Body of pancreas (tissue), 4 donors: ENCODE measurements at regions not wholly inside any gene's neighbourhood (a gene's known extent, or its start where the extent isn't known, plus 50 kb on each side); places are given as distances from the start of the nearest gene placed in this dataset.

Experiments
- POLR2A ChIP-seq, 3 donors: fragments of 450-650 bp; IDR thresholded peaks; one replicate each; pipeline ENCODE4 v1.6.1; 2016; ENCODE audit warnings: antibody characterized with exemption in 3 of 3, mild to moderate bottlenecking in 2 of 3
- TF ChIP-seq, protein P1 (sequence below), 7 experiments: fragments of 450-650 bp in 4 of 7; fragments of 200-600 bp in 3 of 7; sonication (generic) in 3 of 7; IDR thresholded peaks; one replicate each; pipeline ENCODE4 v1.5.1; 2016 to 2019; ENCODE audit warnings: antibody characterized with exemption in 7 of 7

DNA sequence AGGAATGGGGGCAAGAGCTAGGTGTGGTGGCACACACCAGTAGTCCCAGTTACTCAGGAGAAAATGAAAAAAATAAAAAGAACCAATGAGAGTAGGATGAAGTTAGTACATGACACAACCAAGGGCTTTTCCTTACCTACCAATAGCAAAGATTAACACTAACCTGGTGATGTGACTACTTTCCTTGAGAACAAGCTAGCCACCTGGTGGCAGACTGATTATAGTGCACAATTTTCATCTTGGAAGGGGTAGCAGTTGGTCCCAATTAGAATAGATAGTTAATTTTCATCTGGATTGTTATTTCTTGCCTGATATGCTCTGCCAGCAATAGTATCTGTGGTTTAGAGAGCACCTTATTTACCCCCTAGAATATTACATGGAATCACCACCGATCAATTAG lies 1216.8 kb upstream of the PABPC4L start:
- TF ChIP-seq, protein P1, sequence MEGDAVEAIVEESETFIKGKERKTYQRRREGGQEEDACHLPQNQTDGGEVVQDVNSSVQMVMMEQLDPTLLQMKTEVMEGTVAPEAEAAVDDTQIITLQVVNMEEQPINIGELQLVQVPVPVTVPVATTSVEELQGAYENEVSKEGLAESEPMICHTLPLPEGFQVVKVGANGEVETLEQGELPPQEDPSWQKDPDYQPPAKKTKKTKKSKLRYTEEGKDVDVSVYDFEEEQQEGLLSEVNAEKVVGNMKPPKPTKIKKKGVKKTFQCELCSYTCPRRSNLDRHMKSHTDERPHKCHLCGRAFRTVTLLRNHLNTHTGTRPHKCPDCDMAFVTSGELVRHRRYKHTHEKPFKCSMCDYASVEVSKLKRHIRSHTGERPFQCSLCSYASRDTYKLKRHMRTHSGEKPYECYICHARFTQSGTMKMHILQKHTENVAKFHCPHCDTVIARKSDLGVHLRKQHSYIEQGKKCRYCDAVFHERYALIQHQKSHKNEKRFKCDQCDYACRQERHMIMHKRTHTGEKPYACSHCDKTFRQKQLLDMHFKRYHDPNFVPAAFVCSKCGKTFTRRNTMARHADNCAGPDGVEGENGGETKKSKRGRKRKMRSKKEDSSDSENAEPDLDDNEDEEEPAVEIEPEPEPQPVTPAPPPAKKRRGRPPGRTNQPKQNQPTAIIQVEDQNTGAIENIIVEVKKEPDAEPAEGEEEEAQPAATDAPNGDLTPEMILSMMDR (IDR thresholded peaks at IDR 0.05): no peak
- no peak for TF ChIP-seq POLR2A (IDR thresholded peaks at IDR 0.05)
